ENCODE measurements at regions not wholly inside any gene's neighbourhood (a gene's known extent, or its start where the extent isn't known, plus 50 kb on each side); places are given as distances from the start of the nearest gene placed in this dataset.

DNA sequence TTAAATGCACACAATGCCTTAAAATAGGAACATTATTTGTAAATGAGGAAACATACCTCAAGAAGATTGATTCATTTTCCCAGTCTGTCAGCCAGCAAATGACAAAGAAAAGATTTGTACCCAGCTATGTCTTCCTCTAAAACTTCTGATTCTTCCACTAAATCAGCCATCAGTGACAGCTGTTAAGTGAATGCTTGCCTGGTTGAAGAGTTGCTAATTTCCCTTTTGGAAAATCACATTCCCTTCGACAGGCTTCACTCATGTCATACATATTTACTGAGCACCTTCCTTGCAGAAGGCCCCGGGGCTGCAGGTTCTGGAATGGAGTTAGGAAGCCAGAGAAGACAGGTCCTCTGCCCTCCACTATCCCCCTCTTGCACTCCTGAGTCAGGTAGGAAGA, 112.0 kb upstream of the SLC66A3 start:
- TF ChIP-seq, protein P1, sequence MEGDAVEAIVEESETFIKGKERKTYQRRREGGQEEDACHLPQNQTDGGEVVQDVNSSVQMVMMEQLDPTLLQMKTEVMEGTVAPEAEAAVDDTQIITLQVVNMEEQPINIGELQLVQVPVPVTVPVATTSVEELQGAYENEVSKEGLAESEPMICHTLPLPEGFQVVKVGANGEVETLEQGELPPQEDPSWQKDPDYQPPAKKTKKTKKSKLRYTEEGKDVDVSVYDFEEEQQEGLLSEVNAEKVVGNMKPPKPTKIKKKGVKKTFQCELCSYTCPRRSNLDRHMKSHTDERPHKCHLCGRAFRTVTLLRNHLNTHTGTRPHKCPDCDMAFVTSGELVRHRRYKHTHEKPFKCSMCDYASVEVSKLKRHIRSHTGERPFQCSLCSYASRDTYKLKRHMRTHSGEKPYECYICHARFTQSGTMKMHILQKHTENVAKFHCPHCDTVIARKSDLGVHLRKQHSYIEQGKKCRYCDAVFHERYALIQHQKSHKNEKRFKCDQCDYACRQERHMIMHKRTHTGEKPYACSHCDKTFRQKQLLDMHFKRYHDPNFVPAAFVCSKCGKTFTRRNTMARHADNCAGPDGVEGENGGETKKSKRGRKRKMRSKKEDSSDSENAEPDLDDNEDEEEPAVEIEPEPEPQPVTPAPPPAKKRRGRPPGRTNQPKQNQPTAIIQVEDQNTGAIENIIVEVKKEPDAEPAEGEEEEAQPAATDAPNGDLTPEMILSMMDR (IDR thresholded peaks at IDR 0.05; ENCODE audit: low read depth, low read length), result no peak
- TF ChIP-seq POLR2A (IDR thresholded peaks at IDR 0.05; ENCODE audit: extremely low read depth, insufficient read length), result no peak
- TF ChIP-seq, protein P2, sequence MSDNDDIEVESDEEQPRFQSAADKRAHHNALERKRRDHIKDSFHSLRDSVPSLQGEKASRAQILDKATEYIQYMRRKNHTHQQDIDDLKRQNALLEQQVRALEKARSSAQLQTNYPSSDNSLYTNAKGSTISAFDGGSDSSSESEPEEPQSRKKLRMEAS (IDR thresholded peaks at IDR 0.05; ENCODE audit: low read depth, low read length), result no peak

Data from NB4 (cell line).